AG09319 (cell line): ENCODE measurements at regions not wholly inside any gene's neighbourhood (a gene's known extent, or its start where the extent isn't known, plus 50 kb on each side); places are given as distances from the start of the nearest gene placed in this dataset.
A peak's percentile ranks its signal among the peaks of the same experiment; 100 is the strongest.

ENCODE experiments used
- DNase-seq: peaks from one replicate; pipeline ENCODE4 v3.0.0-alpha.2; 2010; ENCODE audit warnings: low read depth; ENCODE audit errors: extremely low read depth
- CTCF ChIP-seq: IDR thresholded peaks from 2 replicates; pipeline ENCODE4 v1.5.1; 2011; ENCODE audit warnings: low read depth, mild to moderate bottlenecking, inconsistent platforms, low read length, moderate library complexity

DNA sequence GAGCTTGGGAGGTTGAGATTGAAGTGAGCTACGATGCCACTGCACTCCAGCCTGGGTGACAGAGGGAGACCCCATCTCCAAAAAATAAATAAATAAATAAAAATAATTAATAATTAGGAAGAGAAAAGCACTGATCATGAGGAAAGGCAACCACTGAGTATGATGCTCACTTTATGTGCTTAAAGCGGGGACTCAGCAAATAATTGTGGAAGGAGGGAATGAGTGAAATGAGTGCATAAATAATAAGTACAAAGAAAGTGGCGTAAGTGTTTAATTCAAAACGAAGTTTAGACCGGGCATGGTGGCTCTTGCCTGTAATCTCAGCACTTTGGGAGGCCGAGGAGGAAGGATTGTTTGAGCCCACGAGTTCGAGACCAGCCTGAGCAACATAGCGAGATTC, 94.9 kb upstream of the MKLN1 start:
- TF ChIP-seq CTCF: no peak
- no peak for DNase-seq

GRCh38 chr7:131233193-131233592, 94.5 kb upstream of the MKLN1 start:
- no peak for DNase-seq
- no peak for TF ChIP-seq CTCF

DNA sequence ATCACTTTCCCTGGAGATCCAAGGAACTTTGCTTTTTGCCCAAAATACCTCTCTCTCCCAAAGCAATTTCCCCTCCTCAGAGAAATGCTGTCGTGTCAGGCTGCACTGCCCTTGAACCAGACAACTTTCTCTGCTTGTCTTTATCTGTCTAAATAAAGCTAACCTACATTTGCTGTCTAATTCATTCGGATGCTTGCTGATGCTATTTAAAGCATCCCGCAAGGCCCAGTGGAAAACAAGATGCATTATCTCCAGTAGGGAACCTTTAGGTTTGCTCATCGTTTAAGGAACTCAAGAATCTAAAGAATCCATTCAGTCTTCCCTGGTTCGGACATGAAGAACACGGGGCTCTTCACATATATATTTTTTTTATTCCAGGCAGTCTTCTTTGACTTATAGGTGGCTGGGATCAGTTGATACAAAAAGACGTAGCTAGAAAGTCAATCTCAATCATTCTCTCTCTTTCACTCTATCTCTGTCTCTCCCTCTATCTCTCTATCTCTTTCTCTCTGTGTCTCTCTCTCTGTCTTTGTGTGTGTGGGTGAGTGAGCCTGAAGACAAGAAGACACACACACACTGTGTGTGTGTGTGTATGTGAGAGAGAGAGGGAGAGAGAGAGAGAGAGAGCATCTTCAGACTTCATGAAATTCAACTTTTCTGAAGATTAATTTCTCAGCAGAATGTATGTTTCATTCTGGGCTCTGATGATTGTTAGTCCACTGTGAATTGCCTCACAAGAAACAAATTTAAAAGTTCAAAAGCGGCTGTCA, 92.8 kb upstream of the MKLN1 start:
- TF ChIP-seq CTCF: no peak
- no peak for DNase-seq

- no peak for TF ChIP-seq CTCF
- peak; percentile 84 for DNase-seq
Measured at GRCh38 chr7:131235489-131236317, 92.0 kb upstream of the MKLN1 start.

GRCh38 chr7:131236318-131236672, 91.4 kb upstream of the MKLN1 start:
- no peak for DNase-seq
- no peak for TF ChIP-seq CTCF

GRCh38 chr7:131238347-131238931, 89.2 kb upstream of the MKLN1 start:
- TF ChIP-seq CTCF: no peak
- DNase-seq: no peak

GRCh38 chr7:131241386-131241785, 86.3 kb upstream of the MKLN1 start:
- TF ChIP-seq CTCF: no peak
- DNase-seq: no peak
